Femur (tissue), 1 donor: ENCODE measurements at regions not wholly inside any gene's neighbourhood (a gene's known extent, or its start where the extent isn't known, plus 50 kb on each side); places are given as distances from the start of the nearest gene placed in this dataset.

ENCODE experiments used
- DNase-seq: peaks from one replicate; pipeline ENCODE4 v3.0.0-alpha.2; 2017

GRCh38 chr10:10914144-10914543 is 103.5 kb upstream of the CELF2 start:
- peak; percentile 24 for DNase-seq

GRCh38 chr10:10915215-10915614 is 102.5 kb upstream of the CELF2 start:
- DNase-seq: no peak

GRCh38 chr10:10917031-10917430 is 100.6 kb upstream of the CELF2 start:
- no peak for DNase-seq

GRCh38 chr10:10919976-10920375 is 97.7 kb upstream of the CELF2 start:
- no peak for DNase-seq

GRCh38 chr10:10921826-10922461 is 95.7 kb upstream of the CELF2 start:
- no peak for DNase-seq

GRCh38 chr10:10923029-10923651 is 94.5 kb upstream of the CELF2 start:
- no peak for DNase-seq

- no peak for DNase-seq
Measured at GRCh38 chr10:10925667-10926066, 92.0 kb upstream of the CELF2 start.

GRCh38 chr10:10927608-10928007 is 90.1 kb upstream of the CELF2 start:
- DNase-seq: no peak

GRCh38 chr10:10930979-10931743 is 86.5 kb upstream of the CELF2 start:
- DNase-seq: no peak

GRCh38 chr10:10935032-10935431 is 82.6 kb upstream of the CELF2 start:
- no peak for DNase-seq

- no peak for DNase-seq
Measured at GRCh38 chr10:10938676-10939075, 79.0 kb upstream of the CELF2 start.

- no peak for DNase-seq
Measured at GRCh38 chr10:10941127-10941730, 76.4 kb upstream of the CELF2 start.

GRCh38 chr10:10942441-10942840 is 75.2 kb upstream of the CELF2 start:
- DNase-seq: no peak

- DNase-seq: no peak
Measured at GRCh38 chr10:10946081-10946480, 71.6 kb upstream of the CELF2 start.

- DNase-seq: no peak
Measured at GRCh38 chr10:10946801-10947200, 70.9 kb upstream of the CELF2 start.

- DNase-seq: no peak
Measured at GRCh38 chr10:10951675-10952074, 66.0 kb upstream of the CELF2 start.

- DNase-seq: no peak
Measured at GRCh38 chr10:10952800-10953199, 64.9 kb upstream of the CELF2 start.

GRCh38 chr10:10956681-10957542 is 60.8 kb upstream of the CELF2 start:
- DNase-seq: no peak

- no peak for DNase-seq
Measured at GRCh38 chr10:10958041-10958440, 59.6 kb upstream of the CELF2 start.

GRCh38 chr10:10959666-10960065 is 58.0 kb upstream of the CELF2 start:
- no peak for DNase-seq

- DNase-seq: no peak
Measured at GRCh38 chr10:10960534-10960933, 57.1 kb upstream of the CELF2 start.

- no peak for DNase-seq
Measured at GRCh38 chr10:10961072-10961471, 56.6 kb upstream of the CELF2 start.

GRCh38 chr10:10967029-10967428 is 50.6 kb upstream of the CELF2 start:
- DNase-seq: peak; percentile 36
